Stimulated activated CD4-positive, alpha-beta T cell treated with anti-CD3 and anti-CD28 coated beads, Interleukin-12 subunit alpha, Interleukin-12 subunit beta, amount 100 ng/mL, for 4 hours (primary cell): ENCODE measurements at regions not wholly inside any gene's neighbourhood (a gene's known extent, or its start where the extent isn't known, plus 50 kb on each side); places are given as distances from the start of the nearest gene placed in this dataset.

Experiments
- DNase-seq: peaks from one replicate; pipeline ENCODE4 v3.0.0-alpha.2; 2020

GRCh38 chr3:124094496-124094895 lies 102.6 kb upstream of the ROPN1 start:
- DNase-seq: no peak

DNA sequence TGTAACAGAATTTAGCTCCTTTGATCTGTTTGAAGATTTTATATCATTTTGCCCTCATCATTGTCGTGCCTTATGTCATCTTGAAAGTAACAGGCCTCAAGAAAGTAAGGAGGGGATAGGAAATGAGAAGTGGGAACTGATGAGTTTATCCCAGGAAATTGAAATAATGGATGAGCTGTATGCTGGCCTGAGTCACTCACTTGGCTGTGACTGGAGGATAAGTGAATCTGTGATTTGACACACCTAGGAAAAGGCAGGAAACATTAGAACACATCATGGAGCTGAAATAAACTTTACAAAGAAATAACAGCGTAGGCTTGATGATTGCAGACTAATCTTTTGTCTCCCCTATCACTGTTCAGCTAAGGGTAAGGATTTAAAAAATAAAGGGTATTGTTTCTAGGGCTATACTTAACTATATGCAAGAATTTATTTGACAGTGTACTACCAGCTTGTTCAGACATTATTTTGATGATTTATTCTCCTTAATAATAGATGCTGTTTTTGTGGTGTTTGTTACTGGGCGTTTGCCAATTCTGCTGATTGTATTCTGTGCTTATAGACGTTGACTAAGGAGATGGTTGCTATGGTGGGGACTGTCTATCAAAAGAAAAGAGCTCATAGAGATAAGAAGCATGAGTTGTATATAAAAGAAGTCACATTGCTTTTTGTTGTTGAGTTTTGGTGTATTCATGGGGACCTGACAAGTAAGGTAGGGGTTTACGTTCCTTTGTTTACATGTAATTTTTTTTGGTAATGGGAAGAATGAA lies 105.6 kb upstream of the ROPN1 start:
- no peak for DNase-seq

DNA sequence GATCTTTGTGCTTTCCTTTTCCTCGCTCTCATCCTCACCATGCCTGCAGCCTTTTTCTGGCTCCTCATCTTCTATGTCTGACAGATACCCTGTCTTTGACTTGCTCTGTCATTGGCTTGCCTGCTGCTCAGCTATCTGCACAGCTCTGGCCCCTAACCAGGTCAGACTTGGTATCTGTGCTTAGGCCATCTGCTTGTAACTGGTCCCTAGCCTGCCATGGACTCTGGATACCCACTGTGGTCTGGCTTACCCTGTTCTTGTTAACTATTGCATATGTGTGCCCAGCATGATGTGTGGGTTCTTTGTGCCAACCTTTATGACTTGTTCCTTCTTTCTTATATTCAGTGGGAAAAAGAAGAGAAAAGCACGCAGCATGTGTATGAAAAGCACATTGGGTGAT lies 109.7 kb upstream of the ROPN1 start:
- no peak for DNase-seq

- no peak for DNase-seq
These were observed 115.4 kb upstream of the ROPN1 start for GRCh38 chr3:124107104-124107890.

DNA sequence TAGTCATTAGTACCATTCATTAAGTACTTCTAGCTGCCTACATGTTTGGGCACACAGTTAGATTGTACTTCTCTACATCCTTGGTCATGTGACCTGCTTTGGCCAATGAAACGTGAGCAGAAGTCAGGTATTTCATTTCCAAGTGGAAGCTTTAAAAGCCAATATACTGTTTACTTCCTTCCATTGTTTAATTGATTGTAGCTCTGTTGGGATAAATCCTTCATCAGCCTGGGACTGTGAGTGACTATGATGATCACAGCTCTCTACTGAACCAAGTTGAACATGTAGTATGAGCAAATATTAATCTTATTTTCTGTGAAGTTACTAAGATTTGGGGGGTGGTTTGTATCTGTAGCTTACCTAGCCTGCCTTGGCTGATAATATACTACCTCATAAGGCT lies 116.5 kb upstream of the ROPN1 start:
- no peak for DNase-seq

DNA sequence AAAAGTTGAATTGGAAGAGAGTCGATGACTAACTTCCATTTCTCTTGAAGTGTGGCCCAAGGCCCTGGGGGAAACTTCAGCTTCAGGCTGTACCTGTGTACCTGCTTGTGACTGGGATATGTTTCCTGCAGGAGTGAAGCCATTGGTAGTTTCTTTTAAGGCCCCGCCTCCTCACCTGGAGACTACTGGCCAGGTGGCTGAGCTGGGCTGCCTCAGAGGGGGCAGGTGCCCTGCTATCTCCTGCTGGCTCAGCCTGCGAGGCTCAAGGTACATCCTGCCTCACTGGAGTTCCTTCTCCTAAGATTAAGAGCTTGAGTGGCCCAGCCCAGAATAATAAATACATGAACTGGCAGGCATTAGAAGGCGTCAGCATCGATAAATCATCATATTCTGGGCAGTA lies 121.6 kb upstream of the ROPN1 start:
- DNase-seq: no peak

GRCh38 chr3:124115279-124115678 lies 123.4 kb upstream of the ROPN1 start:
- no peak for DNase-seq

DNA sequence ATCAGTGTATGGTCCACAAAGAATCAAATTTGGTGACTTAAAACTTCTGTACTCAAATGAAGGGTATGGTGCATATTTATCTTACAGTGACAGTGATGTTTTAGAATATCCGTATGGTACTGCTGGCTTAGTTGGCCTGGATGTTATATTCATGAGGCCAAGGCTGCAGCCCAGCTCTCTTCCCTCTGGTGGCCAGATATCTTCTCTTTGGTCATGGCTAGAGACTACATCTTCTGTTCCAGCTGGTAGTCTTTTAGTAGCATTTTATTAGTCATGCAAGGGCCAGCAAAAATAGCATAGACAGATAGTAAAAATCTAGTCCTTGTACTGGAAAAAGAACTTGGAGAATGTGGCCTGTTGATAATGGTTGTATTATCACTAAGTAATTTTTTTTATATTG lies 124.0 kb upstream of the ROPN1 start:
- no peak for DNase-seq

- no peak for DNase-seq
These were observed 125.0 kb upstream of the ROPN1 start for GRCh38 chr3:124116906-124117305.

DNA sequence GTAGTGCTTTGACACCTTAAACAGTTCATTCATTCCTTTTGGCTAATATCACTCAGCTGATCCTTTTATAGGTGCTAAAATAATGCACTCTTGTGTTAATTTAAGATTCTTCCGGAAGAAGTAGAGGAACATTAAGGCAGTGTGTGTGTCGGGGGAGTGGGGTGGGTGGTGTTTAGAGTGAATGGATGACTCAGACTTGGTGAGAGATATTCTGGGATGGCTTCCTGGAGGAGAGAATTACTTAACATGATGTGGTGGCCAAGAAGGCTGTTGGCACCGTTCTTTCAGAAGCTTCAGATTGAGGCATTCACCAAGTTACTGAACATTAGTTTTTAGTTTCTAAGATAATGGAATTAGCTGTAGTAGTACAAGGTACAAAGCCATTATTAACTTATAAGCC lies 125.6 kb upstream of the ROPN1 start:
- no peak for DNase-seq

DNA sequence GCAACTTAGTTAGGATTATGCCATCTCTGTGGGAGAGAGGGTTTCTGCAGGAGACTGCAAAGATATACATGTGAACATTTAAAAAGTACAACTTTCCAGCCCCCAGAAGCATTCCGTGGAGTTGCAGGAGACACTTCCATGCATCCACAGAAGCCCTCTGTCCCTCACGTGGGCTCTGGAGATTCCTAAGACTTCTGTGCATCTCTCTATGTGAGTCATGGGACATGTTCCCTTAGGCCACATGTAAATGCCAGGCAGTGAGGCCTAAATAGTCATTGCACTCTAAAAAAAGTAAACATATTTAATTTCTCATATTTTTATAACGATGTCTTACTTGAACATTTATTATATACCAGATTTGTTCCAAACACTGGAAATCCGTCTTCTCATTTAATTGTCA lies 126.5 kb upstream of the ROPN1 start:
- no peak for DNase-seq

GRCh38 chr3:124119056-124119716 lies 127.3 kb upstream of the ROPN1 start:
- DNase-seq: no peak

DNA sequence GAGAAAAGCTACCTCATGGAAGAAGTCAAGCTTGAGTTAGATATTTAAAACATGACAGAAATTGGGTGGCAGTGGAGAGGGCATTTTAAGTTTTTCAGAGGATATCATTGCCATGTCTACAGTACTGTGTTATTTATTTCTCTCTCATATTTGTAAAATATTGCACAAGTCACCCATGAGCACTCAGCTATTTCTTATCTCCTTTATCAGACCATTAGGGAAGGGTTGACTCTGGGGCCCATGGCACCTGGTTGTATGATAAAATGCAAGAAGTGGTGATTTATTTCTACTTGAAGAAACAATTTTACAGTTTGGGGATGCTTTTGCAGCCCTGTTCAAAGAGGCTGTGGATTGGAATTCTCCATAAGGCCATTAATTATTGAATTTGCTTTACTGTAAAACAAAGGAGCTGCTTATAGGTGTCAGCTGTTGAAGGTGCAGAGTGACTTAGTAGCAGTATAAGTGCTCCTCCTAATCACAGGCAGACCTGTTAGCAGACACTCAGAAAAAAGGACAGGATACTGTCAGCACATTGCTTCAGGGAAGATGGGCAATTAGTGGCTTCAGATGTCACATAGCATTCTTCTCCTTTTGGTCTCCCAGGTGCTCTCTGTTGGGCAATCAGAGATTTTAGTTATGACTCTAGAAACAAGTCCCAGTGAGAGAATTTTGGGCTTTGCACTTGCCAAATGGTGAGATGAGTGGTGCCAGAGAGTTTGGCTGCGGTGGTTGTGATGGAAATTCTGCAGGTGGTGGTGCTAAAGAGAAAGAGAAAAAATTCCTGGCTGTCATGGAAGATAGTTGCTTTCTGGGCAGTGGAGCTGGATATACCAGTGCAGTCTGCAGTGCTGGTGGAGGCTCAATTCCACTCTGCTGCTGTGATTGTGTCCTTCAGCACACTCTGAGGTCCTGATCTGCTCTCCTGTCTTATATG lies 129.7 kb upstream of the ROPN1 start:
- DNase-seq: no peak

DNA sequence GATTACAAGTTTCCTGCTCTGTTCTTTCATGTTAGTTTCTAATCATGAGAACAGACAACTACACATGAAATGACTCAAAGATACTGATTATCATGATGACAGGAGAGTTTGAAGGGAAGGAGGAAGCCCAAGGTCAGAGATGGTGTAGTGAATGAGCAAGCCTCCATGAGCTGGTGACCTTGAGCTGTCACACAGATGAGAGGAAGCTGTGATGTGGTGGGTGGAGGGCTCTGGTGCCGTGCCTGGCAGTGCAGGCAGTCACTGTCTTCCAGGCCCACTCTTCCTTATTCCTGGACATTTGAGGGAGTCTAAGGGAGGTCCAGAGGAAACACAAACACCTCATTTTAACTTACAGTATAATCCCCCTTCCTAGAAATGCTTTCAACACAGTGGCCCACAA lies 133.4 kb upstream of the ROPN1 start:
- DNase-seq: no peak

GRCh38 chr3:124126436-124127023 lies 134.6 kb upstream of the ROPN1 start:
- DNase-seq: no peak

DNA sequence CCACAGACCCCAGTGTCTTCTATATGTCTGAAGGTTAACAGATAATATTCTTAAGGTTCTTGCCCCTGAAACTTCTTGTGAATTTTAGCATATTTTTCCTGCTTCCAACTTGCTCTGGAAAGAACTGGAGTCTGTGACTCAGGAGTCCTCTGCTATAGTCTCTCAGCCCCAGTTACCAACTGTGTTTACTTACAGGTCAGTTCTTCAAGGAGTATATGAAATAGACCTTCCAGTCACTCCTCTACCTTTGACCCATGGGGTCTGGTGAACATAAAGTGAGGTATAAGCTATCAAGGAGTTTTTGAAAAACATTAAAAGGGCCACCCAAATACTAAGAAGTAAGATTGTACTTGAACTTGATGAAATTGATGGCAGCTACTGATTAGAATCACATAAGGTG lies 139.2 kb upstream of the ROPN1 start:
- DNase-seq: no peak

- DNase-seq: no peak
These were observed 139.7 kb upstream of the ROPN1 start for GRCh38 chr3:124131580-124131979.

DNA sequence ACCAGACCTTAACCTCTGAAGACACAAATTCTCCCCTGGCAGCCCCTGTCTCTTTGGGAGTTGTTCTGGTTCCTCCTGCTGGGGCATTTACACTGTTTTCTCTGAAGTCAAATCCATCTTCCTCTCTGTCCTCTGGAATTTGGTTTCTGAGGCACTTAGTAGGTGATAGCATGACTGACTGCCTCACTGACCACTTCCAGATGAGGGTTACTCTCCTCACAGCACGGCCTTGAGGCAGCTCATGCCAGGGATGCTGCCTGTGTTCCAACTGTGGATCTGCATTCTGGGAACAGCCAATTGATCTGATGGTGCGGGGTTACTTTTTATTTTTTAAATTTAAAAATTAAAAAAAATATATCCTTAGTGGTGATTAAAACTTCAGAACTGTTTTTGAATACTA lies 140.9 kb upstream of the ROPN1 start:
- no peak for DNase-seq

GRCh38 chr3:124133366-124133940 lies 141.5 kb upstream of the ROPN1 start:
- DNase-seq: no peak

DNA sequence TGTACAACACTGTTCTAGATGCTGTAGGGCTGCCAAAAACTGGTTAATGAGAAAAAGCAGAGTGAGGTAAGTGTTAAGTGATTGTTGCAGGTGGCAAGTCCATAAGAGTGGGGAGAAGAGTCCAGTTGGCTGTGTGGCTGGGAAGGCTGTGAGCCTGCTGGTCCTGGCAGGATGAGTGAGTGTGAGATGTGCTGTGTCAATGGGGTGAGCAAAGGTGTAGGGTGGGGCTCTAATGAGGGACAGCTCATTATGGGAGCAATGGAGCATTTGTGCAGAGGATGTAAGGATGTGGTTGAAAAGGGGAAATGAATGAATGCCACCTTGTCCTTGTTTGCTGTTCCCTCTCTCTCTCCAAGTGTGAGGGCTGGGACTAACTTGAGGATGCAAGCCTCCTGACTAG lies 145.3 kb upstream of the ROPN1 start:
- no peak for DNase-seq

GRCh38 chr3:124138148-124138547 lies 146.2 kb upstream of the ROPN1 start:
- DNase-seq: no peak

DNA sequence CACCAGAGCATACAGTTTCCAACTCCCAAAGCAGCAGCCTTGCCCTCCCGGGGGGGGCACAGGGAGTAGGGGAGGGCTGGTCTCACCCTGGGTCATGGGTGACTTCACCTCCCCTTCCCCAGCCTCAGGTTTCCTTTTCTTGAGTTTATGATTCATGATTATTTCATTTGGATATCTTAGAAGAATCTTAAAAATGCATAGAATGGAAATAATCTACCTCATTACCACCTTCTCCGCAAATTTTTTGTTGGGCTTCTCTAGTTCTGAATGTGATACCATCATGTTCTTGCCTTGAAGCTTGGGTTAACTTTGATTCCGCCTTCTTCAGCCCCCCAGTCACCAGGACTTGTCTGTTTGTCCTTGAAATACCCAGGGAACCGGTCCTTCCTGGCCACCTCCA lies 148.8 kb upstream of the ROPN1 start:
- DNase-seq: no peak
